Hepatocyte (in vitro differentiated cells): ENCODE measurements at regions not wholly inside any gene's neighbourhood (a gene's known extent, or its start where the extent isn't known, plus 50 kb on each side); places are given as distances from the start of the nearest gene placed in this dataset.

Source experiments
- DNase-seq: peaks from one replicate; pipeline ENCODE4 v3.0.0-alpha.2; 2016; ENCODE audit warnings: low spot score
- H2AFZ ChIP-seq: fragments of 200-600 bp; sonication (generic); 2 replicates; pipeline ENCODE4 v1.6.0; 2016; ENCODE audit warnings: antibody characterized with exemption, mild to moderate bottlenecking
- H3K27ac ChIP-seq: fragments of 200-600 bp; sonication (generic); 2 replicates; pipeline ENCODE4 v1.5.1; 2016; ENCODE audit warnings: mild to moderate bottlenecking
- H3K27me3 ChIP-seq: fragments of 200-600 bp; sonication (generic); 2 replicates; pipeline ENCODE4 v1.6.1; 2016
- H3K36me3 ChIP-seq: fragments of 200-600 bp; sonication (generic); replicated peaks from 2 replicates; pipeline ENCODE4 v1.5.1; 2016; ENCODE audit warnings: low read depth; ENCODE audit not compliant: insufficient read depth
- H3K4me1 ChIP-seq: fragments of 200-600 bp; sonication (generic); 2 replicates; pipeline ENCODE4 v1.5.1; 2016; ENCODE audit warnings: mild to moderate bottlenecking, moderate library complexity; ENCODE audit not compliant: insufficient read depth
- H3K4me2 ChIP-seq: fragments of 200-600 bp; sonication (generic); 2 replicates; pipeline ENCODE4 v1.6.0; 2016
- H3K4me3 ChIP-seq: fragments of 200-600 bp; sonication (generic); 2 replicates; pipeline ENCODE4 v1.5.1; 2016; ENCODE audit warnings: mild to moderate bottlenecking
- H3K79me2 ChIP-seq: fragments of 200-600 bp; sonication (generic); 2 replicates; pipeline ENCODE4 v1.6.0; 2017; ENCODE audit warnings: mild to moderate bottlenecking
- H3K9me2 ChIP-seq: fragments of 200-600 bp; sonication (generic); replicated peaks from 2 replicates; pipeline ENCODE4 v1.6.0; 2017; ENCODE audit warnings: mild to moderate bottlenecking; ENCODE audit not compliant: insufficient read depth
- H3K9me3 ChIP-seq: fragments of 200-600 bp; sonication (generic); 2 replicates; pipeline ENCODE4 v1.5.1; 2016; ENCODE audit warnings: low read depth, mild to moderate bottlenecking
- H4K20me1 ChIP-seq: fragments of 200-600 bp; sonication (generic); 2 replicates; pipeline ENCODE4 v1.6.0; 2016; ENCODE audit warnings: mild to moderate bottlenecking; ENCODE audit not compliant: insufficient read depth, poor library complexity, severe bottlenecking
- EZH2 ChIP-seq: fragments of 200-600 bp; sonication (generic); IDR thresholded peaks from 2 replicates; pipeline ENCODE4 v1.6.1; 2016; ENCODE audit warnings: antibody characterized with exemption, mild to moderate bottlenecking, borderline replicate concordance
- EZH2phosphoT487 ChIP-seq: fragments of 200-600 bp; sonication (generic); IDR thresholded peaks from one replicate; pipeline ENCODE4 v1.6.1; 2018; ENCODE audit warnings: antibody characterized with exemption, mild to moderate bottlenecking, low read depth, moderate library complexity; ENCODE audit not compliant: unreplicated experiment, severe bottlenecking
- WGBS: methylation state at CpG from one replicate; pipeline ENCODE4 v1.1.6; 2016; ENCODE audit warnings: low lambda C conversion rate; ENCODE audit errors: missing lambda C conversion rate; 5-methylcytosine and 5-hydroxymethylcytosine counted together
- TF ChIP-seq, protein P1 (sequence below): fragments of 200-600 bp; sonication (generic); IDR thresholded peaks from 2 replicates; pipeline ENCODE4 v1.5.1; 2016; ENCODE audit warnings: antibody characterized with exemption, mild to moderate bottlenecking; ENCODE audit not compliant: poor library complexity

DNA sequence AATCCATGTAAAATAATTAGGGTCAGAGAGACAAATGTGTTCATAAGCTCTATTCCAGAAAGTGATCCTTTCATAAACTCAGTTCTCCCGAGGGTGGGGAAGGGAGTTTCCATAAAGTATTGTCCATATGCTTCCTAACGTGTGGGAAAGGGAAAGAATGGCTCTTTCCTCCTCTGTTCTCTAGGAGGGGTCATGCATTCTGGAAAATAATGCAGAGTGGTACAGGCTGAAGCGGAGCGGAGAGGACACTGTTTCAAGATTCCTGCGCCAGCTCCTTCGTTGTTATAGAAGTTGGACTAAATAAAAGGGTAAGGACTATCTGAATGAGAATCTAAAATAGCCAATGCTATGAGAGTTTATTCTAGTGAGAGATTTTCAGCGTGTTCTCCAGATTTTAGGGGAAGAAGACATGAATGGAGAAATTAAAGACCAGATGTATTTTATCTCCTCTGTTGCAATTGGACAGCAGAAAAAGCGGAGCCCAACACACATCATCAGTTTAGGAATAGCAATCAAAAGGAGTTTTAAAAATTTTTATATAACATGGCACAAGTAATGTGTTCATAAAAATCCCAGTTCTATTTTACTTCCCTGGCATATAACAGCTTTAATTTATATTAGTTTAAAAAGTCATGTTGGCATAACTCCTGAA lies 166.9 kb upstream of the MPDZ start:
- no peaks in the 10 kb centered on the region for H3K9me3 ChIP-seq

DNA sequence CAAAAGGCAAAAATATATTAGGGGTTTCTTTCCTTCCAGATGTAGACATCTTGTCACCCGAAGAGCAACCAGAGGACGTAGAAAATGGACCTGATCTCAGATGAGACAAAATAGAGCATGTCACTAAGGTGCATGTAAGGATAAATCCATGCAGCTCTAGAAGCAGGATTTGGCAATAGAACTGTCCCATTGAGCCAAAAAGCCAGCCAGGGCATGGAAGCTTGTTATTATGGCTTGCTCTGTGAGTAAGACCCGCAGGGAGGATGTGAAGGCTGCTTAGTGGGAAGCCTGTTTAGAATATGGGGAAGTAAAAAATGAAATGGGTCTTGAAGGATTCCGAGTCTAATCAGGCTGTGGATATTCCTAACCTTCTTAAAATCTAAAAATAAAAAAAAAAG lies 165.6 kb upstream of the MPDZ start:
- no peak for TF ChIP-seq EZH2phosphoT487
- no peak for TF ChIP-seq EZH2
- TF ChIP-seq, protein P1, sequence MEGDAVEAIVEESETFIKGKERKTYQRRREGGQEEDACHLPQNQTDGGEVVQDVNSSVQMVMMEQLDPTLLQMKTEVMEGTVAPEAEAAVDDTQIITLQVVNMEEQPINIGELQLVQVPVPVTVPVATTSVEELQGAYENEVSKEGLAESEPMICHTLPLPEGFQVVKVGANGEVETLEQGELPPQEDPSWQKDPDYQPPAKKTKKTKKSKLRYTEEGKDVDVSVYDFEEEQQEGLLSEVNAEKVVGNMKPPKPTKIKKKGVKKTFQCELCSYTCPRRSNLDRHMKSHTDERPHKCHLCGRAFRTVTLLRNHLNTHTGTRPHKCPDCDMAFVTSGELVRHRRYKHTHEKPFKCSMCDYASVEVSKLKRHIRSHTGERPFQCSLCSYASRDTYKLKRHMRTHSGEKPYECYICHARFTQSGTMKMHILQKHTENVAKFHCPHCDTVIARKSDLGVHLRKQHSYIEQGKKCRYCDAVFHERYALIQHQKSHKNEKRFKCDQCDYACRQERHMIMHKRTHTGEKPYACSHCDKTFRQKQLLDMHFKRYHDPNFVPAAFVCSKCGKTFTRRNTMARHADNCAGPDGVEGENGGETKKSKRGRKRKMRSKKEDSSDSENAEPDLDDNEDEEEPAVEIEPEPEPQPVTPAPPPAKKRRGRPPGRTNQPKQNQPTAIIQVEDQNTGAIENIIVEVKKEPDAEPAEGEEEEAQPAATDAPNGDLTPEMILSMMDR = no peak
- WGBS = 91% methylated on average over 4 of the region's 4 CpGs
- Histone ChIP-seq H3K9me3 (no peaks in the 10 kb centered on the region), H3K4me2 (no peak overlapping the region), H4K20me1 (no peaks in the 10 kb centered on the region), H3K27ac (peak overlapping the region; percentile 66), H3K9me2 (no peaks in the 10 kb centered on the region), H3K27me3 (no peaks in the 10 kb centered on the region), H2AFZ (no peak overlapping the region), H3K4me3 (no peak overlapping the region), H3K79me2 (no peaks in the 10 kb centered on the region), H3K36me3 (no peaks in the 10 kb centered on the region), H3K4me1 (no peaks in the 10 kb centered on the region)
- DNase-seq = no peak

More for the DNA sequence above, 166.9 kb upstream of the MPDZ start:
- no peaks in the 10 kb centered on the region for H3K9me2 ChIP-seq
- no peaks in the 10 kb centered on the region for H4K20me1 ChIP-seq
- H3K4me1 ChIP-seq = no peaks in the 10 kb centered on the region
- no peaks in the 10 kb centered on the region for H3K27me3 ChIP-seq
- 92% methylated on average over 8 of the region's 8 CpGs for WGBS
- H3K4me2 ChIP-seq = no peak overlapping the region
- TF ChIP-seq EZH2phosphoT487 = no peak
- TF ChIP-seq, protein P1 = no peak
- TF ChIP-seq EZH2 = no peak
- no peak overlapping the region for H2AFZ ChIP-seq
- no peaks in the 10 kb centered on the region for H3K36me3 ChIP-seq
- no peak overlapping the region for H3K27ac ChIP-seq
- H3K4me3 ChIP-seq = no peak overlapping the region
- no peaks in the 10 kb centered on the region for H3K79me2 ChIP-seq
- no peak for DNase-seq

GRCh38 chr9:13444245-13445102 lies 165.0 kb upstream of the MPDZ start:
- H4K20me1 ChIP-seq = no peaks in the 10 kb centered on the region
- peak overlapping the region; percentile 26 for H3K4me2 ChIP-seq
- WGBS = 73% methylated on average over 10 of the region's 10 CpGs

More at GRCh38 chr9:13444245-13445102, 165.0 kb upstream of the MPDZ start:
- TF ChIP-seq, protein P1 = no peak
- no peak for TF ChIP-seq EZH2
- no peak for TF ChIP-seq EZH2phosphoT487
- Histone ChIP-seq H3K36me3 (no peaks in the 10 kb centered on the region), H3K9me3 (no peaks in the 10 kb centered on the region), H2AFZ (no peak overlapping the region), H3K79me2 (no peaks in the 10 kb centered on the region), H3K27me3 (no peaks in the 10 kb centered on the region), H3K4me3 (no peak overlapping the region), H3K9me2 (no peaks in the 10 kb centered on the region), H3K4me1 (no peaks in the 10 kb centered on the region), H3K27ac (peak overlapping the region; percentile 66)
- no peak for DNase-seq
